RWPE2 (cell line): ENCODE measurements at regions not wholly inside any gene's neighbourhood (a gene's known extent, or its start where the extent isn't known, plus 50 kb on each side); places are given as distances from the start of the nearest gene placed in this dataset.

ENCODE experiments used
- ATAC-seq: fragments of 200-7000 bp; cut with Tn5 transposase; 3 replicates; pipeline ENCODE4 v1.9.1; 2021; ENCODE audit warnings: low read depth
- DNase-seq: peaks from one replicate; pipeline ENCODE4 v3.0.0-alpha.2; 2020; ENCODE audit warnings: low spot score
- H3K27ac ChIP-seq: fragments of 450-650 bp; 2 replicates; pipeline ENCODE4 v1.5.1; 2017; ENCODE audit warnings: mild to moderate bottlenecking; ENCODE audit not compliant: poor library complexity, severe bottlenecking
- H3K27me3 ChIP-seq: fragments of 250-450 bp; sonication (Bioruptor Pico); 2 replicates; pipeline ENCODE4 v1.5.1; 2021; ENCODE audit warnings: mild to moderate bottlenecking, moderate library complexity; ENCODE audit not compliant: insufficient read depth, poor library complexity, severe bottlenecking
- H3K36me3 ChIP-seq: fragments of 250-450 bp; sonication (Bioruptor Pico); 2 replicates; pipeline ENCODE4 v1.5.1; 2020; ENCODE audit warnings: low read depth, mild to moderate bottlenecking, moderate library complexity
- H3K4me1 ChIP-seq: fragments of 250-450 bp; sonication (Bioruptor Pico); 2 replicates; pipeline ENCODE4 v1.5.1; 2021; ENCODE audit warnings: mild to moderate bottlenecking, moderate library complexity; ENCODE audit not compliant: insufficient read depth, poor library complexity, severe bottlenecking
- H3K4me3 ChIP-seq: fragments of 250-450 bp; sonication (Bioruptor Pico); 2 replicates; pipeline ENCODE4 v1.5.1; 2021; ENCODE audit warnings: mild to moderate bottlenecking, moderate library complexity; ENCODE audit not compliant: severe bottlenecking
- H3K9me3 ChIP-seq: fragments of 250-450 bp; sonication (Bioruptor Pico); 2 replicates; pipeline ENCODE4 v1.5.1; 2021; ENCODE audit warnings: mild to moderate bottlenecking, moderate library complexity; ENCODE audit not compliant: severe bottlenecking
- TF ChIP-seq, protein P1 (sequence below): fragments of 450-650 bp; IDR thresholded peaks from one replicate; pipeline ENCODE4 v1.5.1; 2017; ENCODE audit warnings: mild to moderate bottlenecking, moderate library complexity; ENCODE audit not compliant: poor library complexity, severe bottlenecking

DNA sequence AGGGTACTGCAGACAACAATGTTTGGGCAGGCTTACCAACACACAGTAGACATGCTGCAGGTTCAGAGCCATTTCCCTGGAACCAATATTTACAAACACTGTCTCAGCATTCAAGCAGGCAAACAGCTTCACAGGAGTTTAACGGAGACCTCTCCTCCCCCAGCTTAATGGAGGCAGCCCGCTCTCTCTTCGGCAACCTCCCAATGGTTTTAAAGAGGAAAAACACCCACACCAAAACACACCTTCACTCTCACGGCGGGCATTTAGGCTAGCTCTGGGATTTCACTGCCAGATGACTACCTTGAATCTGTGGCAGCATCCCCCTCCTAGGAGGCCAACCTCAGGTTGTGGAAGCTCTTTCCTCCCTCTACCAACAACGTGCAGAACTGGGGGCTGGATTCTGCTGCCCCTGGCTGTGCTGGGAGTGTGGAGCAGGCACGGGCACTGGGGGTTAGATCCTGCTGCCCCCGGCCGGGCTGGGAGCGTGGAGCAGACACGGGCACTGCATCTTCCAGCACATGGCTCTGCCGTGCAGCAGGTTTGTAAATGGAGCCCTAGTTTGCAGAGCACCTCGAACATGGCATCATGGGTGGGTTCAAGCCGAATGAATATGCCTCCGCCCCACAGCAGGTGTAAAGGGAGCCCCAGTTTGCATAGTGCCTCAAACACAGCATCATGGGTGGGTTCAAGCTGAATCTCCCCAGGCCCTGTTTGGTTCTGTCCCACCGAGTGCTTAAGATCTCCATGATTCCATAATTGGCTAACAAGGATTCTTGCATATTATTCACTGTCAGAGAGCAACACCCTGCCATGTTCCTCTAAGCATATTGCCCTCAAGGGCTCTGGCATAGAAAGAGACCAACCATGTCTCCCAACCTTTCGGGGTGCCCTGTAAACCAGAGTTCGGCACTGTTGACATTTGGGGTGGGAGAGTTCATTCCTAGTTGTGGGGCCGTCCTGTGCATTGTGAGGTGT, 86.4 kb downstream of the RBFOX3 start:
- no peak for DNase-seq
- Histone ChIP-seq H3K27ac (no peak overlapping the region), H3K9me3 (no peaks in the 10 kb centered on the region), H3K27me3 (peaks cover 98% of the 10 kb centered on the region), H3K4me3 (no peak overlapping the region), H3K4me1 (no peaks in the 10 kb centered on the region), H3K36me3 (no peaks in the 10 kb centered on the region)
- ATAC-seq = no peak
- TF ChIP-seq, protein P1, sequence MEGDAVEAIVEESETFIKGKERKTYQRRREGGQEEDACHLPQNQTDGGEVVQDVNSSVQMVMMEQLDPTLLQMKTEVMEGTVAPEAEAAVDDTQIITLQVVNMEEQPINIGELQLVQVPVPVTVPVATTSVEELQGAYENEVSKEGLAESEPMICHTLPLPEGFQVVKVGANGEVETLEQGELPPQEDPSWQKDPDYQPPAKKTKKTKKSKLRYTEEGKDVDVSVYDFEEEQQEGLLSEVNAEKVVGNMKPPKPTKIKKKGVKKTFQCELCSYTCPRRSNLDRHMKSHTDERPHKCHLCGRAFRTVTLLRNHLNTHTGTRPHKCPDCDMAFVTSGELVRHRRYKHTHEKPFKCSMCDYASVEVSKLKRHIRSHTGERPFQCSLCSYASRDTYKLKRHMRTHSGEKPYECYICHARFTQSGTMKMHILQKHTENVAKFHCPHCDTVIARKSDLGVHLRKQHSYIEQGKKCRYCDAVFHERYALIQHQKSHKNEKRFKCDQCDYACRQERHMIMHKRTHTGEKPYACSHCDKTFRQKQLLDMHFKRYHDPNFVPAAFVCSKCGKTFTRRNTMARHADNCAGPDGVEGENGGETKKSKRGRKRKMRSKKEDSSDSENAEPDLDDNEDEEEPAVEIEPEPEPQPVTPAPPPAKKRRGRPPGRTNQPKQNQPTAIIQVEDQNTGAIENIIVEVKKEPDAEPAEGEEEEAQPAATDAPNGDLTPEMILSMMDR = no peak

DNA sequence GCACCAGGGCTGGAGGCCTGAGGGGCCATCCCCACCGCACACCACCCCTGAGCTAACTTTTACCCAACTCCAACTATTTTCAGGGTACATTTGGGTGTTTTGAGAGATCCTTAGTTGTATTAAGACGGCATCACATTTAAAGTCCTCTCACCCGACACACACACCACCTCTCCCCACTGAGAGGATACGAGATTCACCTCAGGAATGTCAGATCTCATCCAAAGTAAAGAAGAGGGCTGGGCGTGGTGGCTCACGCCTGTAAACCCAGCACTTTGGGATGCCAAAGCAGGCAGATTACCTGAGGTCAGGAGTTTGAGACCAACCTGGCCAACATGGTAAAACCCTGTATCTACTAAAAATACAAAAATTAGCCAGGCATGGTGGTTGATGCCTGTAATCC, 88.4 kb downstream of the RBFOX3 start:
- DNase-seq = no peak
- Histone ChIP-seq H3K27me3 (peaks cover 100% of the 10 kb centered on the region), H3K4me1 (no peaks in the 10 kb centered on the region), H3K4me3 (no peak overlapping the region), H3K9me3 (no peaks in the 10 kb centered on the region), H3K27ac (no peak overlapping the region), H3K36me3 (no peaks in the 10 kb centered on the region)
- TF ChIP-seq, protein P1 = no peak
- no peak for ATAC-seq

DNA sequence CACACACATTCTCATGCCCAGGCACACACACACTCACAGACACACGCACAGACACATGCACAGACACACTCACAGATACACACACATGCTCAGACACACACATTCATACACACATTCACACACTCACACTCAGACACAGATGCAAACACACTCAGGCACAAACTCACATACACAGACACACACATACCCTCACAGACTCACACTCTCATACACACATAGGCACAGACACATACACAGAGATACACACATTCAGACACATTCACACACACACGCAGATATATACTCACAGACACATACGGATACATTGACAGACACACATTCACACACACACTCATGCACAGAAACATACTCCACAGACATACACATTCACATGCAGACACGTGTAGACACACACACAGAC, 89.6 kb downstream of the RBFOX3 start:
- no peak for ATAC-seq
- no peak overlapping the region for H3K27ac ChIP-seq

DNA sequence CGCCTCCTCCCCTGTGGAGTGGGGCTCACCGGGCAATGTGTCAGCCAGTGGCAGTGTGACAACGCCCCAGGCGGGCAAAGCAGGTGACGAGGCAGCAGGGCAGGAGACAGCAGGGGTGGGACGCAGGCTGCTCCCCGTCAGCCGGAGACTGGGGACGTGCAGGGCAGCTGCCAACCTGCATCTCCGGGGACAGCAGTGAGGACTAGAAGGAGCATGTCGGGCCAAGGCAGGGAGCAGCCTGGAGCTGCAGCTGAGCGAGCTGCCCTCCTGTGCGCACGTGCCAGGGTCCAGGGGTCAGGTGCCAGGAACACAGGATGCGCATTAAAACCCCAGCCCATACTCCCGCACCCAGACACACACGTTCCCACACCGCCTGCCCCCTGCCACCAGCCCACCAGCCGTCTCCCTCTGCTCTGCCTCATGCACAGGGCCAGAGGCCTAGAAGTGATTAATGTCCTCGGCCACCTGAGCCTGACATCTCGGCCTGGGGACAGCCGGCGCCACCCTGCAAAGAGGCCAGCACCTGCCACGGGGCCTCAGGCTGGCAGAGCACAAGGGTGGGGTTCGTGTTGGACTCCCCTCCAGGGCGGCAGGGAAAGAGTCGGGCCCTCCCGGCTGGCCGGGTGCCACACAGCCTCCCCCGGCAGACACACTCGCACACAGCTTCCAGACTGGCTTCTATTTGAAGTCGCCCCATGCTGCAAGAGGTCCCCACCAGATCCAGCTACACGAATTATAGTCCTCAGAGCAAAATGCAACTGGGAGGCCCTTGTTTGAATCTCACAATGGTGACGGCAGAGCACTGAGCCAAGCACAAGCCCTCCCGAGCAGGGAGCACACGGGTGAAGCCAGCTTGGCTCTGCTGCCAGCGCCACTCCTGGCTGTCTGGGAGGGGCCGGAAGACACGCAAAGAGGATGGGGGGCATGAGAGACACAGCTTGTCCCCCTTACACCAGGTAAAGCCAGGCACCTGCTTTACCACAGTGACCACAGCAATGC, 90.4 kb downstream of the RBFOX3 start:
- H3K27me3 ChIP-seq = peaks cover 92% of the 10 kb centered on the region
- no peaks in the 10 kb centered on the region for H3K4me1 ChIP-seq
- no peaks in the 10 kb centered on the region for H3K9me3 ChIP-seq
- H3K36me3 ChIP-seq = no peaks in the 10 kb centered on the region
- DNase-seq (no peak), ATAC-seq (no peak)
- TF ChIP-seq, protein P1 = no peak
- H3K4me3 ChIP-seq = no peak overlapping the region
- no peak overlapping the region for H3K27ac ChIP-seq

More for the DNA sequence above, 89.6 kb downstream of the RBFOX3 start:
- no peaks in the 10 kb centered on the region for H3K36me3 ChIP-seq
- peaks cover 98% of the 10 kb centered on the region for H3K27me3 ChIP-seq
- no peaks in the 10 kb centered on the region for H3K4me1 ChIP-seq
- TF ChIP-seq, protein P1 = no peak
- H3K9me3 ChIP-seq = no peaks in the 10 kb centered on the region
- DNase-seq = no peak
- no peak overlapping the region for H3K4me3 ChIP-seq
